HepG2 (cell line): ENCODE measurements at regions not wholly inside any gene's neighbourhood (a gene's known extent, or its start where the extent isn't known, plus 50 kb on each side); places are given as distances from the start of the nearest gene placed in this dataset.

Source experiments
- ATAC-seq: fragments of 200-7000 bp; cut with Tn5 transposase; 3 replicates; pipeline ENCODE4 v1.9.1; 2020; ENCODE audit warnings: mild to moderate bottlenecking, moderate library complexity
- BruUV-seq: library from RNA; stranded (reverse); fragments of 400-500 nt; replicated peaks from 2 replicates; lab custom pipeline; 2021; lab: Mats Ljungman, UMichigan
- CTCF ChIA-PET: fragments of 300-600 bp; formaldehyde crosslinking; extraction: SDS; loops from one replicate; lab custom pipeline; 2021; ENCODE audit warnings: low total read pairs, inconsistent platforms, low intra/inter-chr PET ratio; lab: Yijun Ruan, JAX
- POLR2A ChIA-PET: fragments of 350-600 bp; sonication (Branson Sonifier 250); formaldehyde crosslinking; loops from one replicate; lab custom pipeline; 2020; ENCODE audit warnings: antibody characterized with exemption, inconsistent platforms; lab: Yijun Ruan, JAX
- DNase-seq: peaks from one replicate; pipeline ENCODE4 v3.0.0-alpha.2; 2015; ENCODE audit warnings: low spot score
- FAIRE-seq: peaks from 3 replicates; lab custom pipeline; 2011; peaks lifted over from hg19 to GRCh38; lab: Jason Lieb, UNC
- H2AFZ ChIP-seq: one replicate; pipeline ENCODE4 v1.6.1; 2011; ENCODE audit warnings: low read length, inconsistent platforms
- H3K27ac ChIP-seq: fragments of 300-600 bp; 3 replicates; pipeline ENCODE4 v1.8.0; 2011; ENCODE audit warnings: mixed run types, mild to moderate bottlenecking, mixed read lengths, low read length, inconsistent platforms; ENCODE audit not compliant: insufficient read depth; ENCODE audit errors: extremely low read length
- H3K27me3 ChIP-seq, 2 experiments: fragments of 200-600 bp in 1 of 2; 2 replicates in 1 of 2; 3 replicates in 1 of 2; pipeline versions ENCODE4 v1.6.0 to v1.8.0; 2011; ENCODE audit warnings: low read length in 2 of 2, mild to moderate bottlenecking in 2 of 2, moderate library complexity in 2 of 2, inconsistent platforms in 1 of 2; ENCODE audit not compliant: insufficient read depth in 2 of 2, control insufficient read depth in 1 of 2
- H3K36me3 ChIP-seq, 2 experiments: fragments of 200-600 bp in 1 of 2; replicated peaks in 1 of 2; 2 replicates in 1 of 2; 3 replicates in 1 of 2; pipeline versions ENCODE4 v1.5.1 to v1.8.0; 2011; ENCODE audit warnings: low read length in 2 of 2, inconsistent platforms in 1 of 2; ENCODE audit not compliant: insufficient read depth in 2 of 2, control insufficient read depth in 1 of 2
- H3K4me1 ChIP-seq: 2 replicates; pipeline ENCODE4 v1.5.1; 2012; ENCODE audit warnings: low read length, inconsistent platforms; ENCODE audit not compliant: insufficient read depth
- H3K4me2 ChIP-seq: 2 replicates; pipeline ENCODE4 v1.6.0; 2011; ENCODE audit warnings: low read depth, low read length, inconsistent platforms
- H3K4me3 ChIP-seq, 3 experiments: fragments of 200-600 bp in 1 of 3; sonication (generic), shearing (Covaris generic) in 1 of 3; replicated peaks in 1 of 3; 2 replicates each; pipeline ENCODE4 v1.5.1; 2011 to 2016; ENCODE audit warnings: low read length in 3 of 3, inconsistent platforms in 2 of 3, low read depth in 2 of 3, mild to moderate bottlenecking in 2 of 3, control low read depth in 1 of 3, mixed read lengths in 1 of 3; ENCODE audit not compliant: insufficient read depth in 1 of 3
- H3K79me2 ChIP-seq: one replicate; pipeline ENCODE4 v1.6.1; 2011; ENCODE audit warnings: low read length, inconsistent platforms; ENCODE audit not compliant: insufficient read depth
- H3K9ac ChIP-seq: 2 replicates; pipeline ENCODE4 v1.6.0; 2011; ENCODE audit warnings: mild to moderate bottlenecking, low read depth, low read length, inconsistent platforms; ENCODE audit not compliant: insufficient read depth
- H3K9me3 ChIP-seq: 2 replicates; pipeline ENCODE4 v1.5.1; 2012; ENCODE audit warnings: mild to moderate bottlenecking, low read length
- H4K20me1 ChIP-seq: 2 replicates; pipeline ENCODE4 v1.6.0; 2011; ENCODE audit warnings: inconsistent platforms, mild to moderate bottlenecking, low read length, moderate library complexity; ENCODE audit not compliant: insufficient read depth
- ATAD3A ChIP-seq: sonication (generic); formaldehyde crosslinking; IDR thresholded peaks from 2 replicates; pipeline ENCODE4 v1.4.0; 2020; ENCODE audit warnings: missing genetic modification reagents
- CREB1 ChIP-seq, 2 experiments: fragments of 450-650 bp in 1 of 2; IDR thresholded peaks; 2 replicates each; pipeline ENCODE4 v1.6.1; 2016 to 2017; ENCODE audit warnings: control low read depth in 1 of 2, mild to moderate bottlenecking in 1 of 2, missing compliant biosample characterization in 1 of 2, missing genetic modification characterization in 1 of 2
- FIP1L1 ChIP-seq: fragments of 200-400 bp; formaldehyde crosslinking; IDR thresholded peaks from 2 replicates; pipeline ENCODE4 v1.6.1; 2018; ENCODE audit warnings: low read depth, mild to moderate bottlenecking, low read length, moderate library complexity, borderline replicate concordance; ENCODE audit not compliant: insufficient read depth
- HOMEZ ChIP-seq: IDR thresholded peaks from 2 replicates; pipeline ENCODE4 v1.6.1; 2016; ENCODE audit warnings: low read depth
- KMT2A ChIP-seq: sonication (generic); formaldehyde crosslinking; IDR thresholded peaks from 2 replicates; pipeline ENCODE4 v1.4.0; 2020; ENCODE audit warnings: missing genetic modification reagents
- NCOA2 ChIP-seq: sonication (generic); formaldehyde crosslinking; IDR thresholded peaks from 2 replicates; pipeline ENCODE4 v1.8.0; 2022; ENCODE audit warnings: inconsistent platforms
- POLR2G ChIP-seq: fragments of 200-400 bp; formaldehyde crosslinking; IDR thresholded peaks from 2 replicates; pipeline ENCODE4 v1.6.1; 2018; ENCODE audit warnings: mild to moderate bottlenecking, low read depth, low read length, moderate library complexity
- TBX2 ChIP-seq: sonication (generic); formaldehyde crosslinking; IDR thresholded peaks from 2 replicates; pipeline ENCODE4 v1.5.0; 2020; ENCODE audit warnings: missing genetic modification reagents, mild to moderate bottlenecking, borderline replicate concordance
- TFAP4 ChIP-seq: sonication (generic); IDR thresholded peaks from 2 replicates; pipeline ENCODE4 v1.6.1; 2016; ENCODE audit warnings: low read depth, borderline replicate concordance
- ZNF18 ChIP-seq: sonication (generic); formaldehyde crosslinking; IDR thresholded peaks from 2 replicates; pipeline ENCODE4 v1.8.0; 2022; ENCODE audit warnings: mild to moderate bottlenecking, missing genetic modification reagents; ENCODE audit not compliant: insufficient replicate concordance
- ZNF207 ChIP-seq: fragments of 450-650 bp; IDR thresholded peaks from 2 replicates; pipeline ENCODE4 v1.6.1; 2016; ENCODE audit warnings: antibody characterized with exemption, borderline replicate concordance
- ZNF430 ChIP-seq: sonication (generic); formaldehyde crosslinking; IDR thresholded peaks from 2 replicates; pipeline ENCODE4 v1.9.0; 2021; ENCODE audit warnings: mild to moderate bottlenecking, missing genetic modification reagents
- ZNF496 ChIP-seq: sonication (generic); formaldehyde crosslinking; IDR thresholded peaks from 2 replicates; pipeline ENCODE4 v1.8.1; 2023; ENCODE audit warnings: mild to moderate bottlenecking, moderate library complexity, missing genetic modification reagents; ENCODE audit not compliant: insufficient replicate concordance
- ZNF567 ChIP-seq: sonication (generic); formaldehyde crosslinking; IDR thresholded peaks from 2 replicates; pipeline ENCODE4 v1.8.1; 2023; ENCODE audit warnings: mild to moderate bottlenecking, missing genetic modification reagents, borderline replicate concordance
- WGBS: methylation state at CpG from one replicate; pipeline ENCODE4 v1.1.6; 2017; ENCODE audit warnings: low lambda C conversion rate; 5-methylcytosine and 5-hydroxymethylcytosine counted together
- in situ Hi-C: cut with HindIII; loops from 2 replicates; pipeline ENCODE4 v1.10.0; 2017; ENCODE audit warnings: low pct_unique_long_range_greater_than_20kb; ENCODE audit not compliant: extremely low pct_ligation_motif_present
- intact Hi-C: fragments of 100-400 bp; cut with micrococcal nuclease; formaldehyde crosslinking; loops from one replicate; pipeline ENCODE4 v1.10.0; 2022; ENCODE audit not compliant: unreplicated experiment
- TF ChIP-seq, protein P1 (sequence below): IDR thresholded peaks from 2 replicates; pipeline ENCODE4 v1.6.1; 2018; ENCODE audit warnings: missing genetic modification reagents, mild to moderate bottlenecking, missing compliant biosample characterization
- TF ChIP-seq, protein P2 (sequence below): sonication (generic); formaldehyde crosslinking; conservative IDR thresholded peaks from 2 replicates; pipeline ENCODE4 v1.4.0; 2020; ENCODE audit warnings: missing genetic modification reagents

DNA sequence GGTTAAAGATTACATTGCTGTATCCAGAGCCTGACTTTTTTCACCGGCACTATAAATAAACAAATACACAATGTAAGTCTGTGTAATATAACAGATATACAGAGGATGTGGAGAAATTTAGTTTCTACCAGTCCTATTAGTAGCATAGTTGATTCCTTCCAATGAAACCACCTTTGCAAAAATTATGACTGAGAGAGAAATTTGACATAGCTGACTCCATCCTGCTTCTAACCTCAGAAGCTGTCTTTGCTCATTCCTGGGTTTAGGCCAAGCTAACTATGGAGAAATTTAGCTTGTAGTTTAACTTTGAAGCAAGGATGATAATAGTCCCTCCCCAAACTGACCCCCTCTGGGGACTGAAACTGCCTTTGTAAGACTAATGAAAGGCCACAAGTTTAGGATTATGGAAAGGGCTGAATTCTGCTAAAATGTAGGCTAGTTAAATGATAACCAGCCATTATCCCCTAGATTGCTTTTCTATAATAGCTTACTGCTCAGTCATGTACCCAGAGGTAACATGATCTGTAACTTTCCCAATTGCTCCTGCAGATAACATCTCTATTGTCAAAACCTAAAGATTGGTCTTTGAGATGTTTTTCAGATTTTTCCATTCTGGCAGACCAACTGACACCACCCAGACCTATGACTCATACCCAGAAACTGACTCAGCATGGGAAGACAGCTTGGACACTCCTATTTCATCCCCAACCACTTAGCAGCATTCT is 172.8 kb upstream of the ARG1 start:
- no peak overlapping the region for H2AFZ ChIP-seq
- BruUV-seq: no TSS peak
- intact Hi-C loops: no loop called here
- H3K4me3 ChIP-seq: no peak overlapping the region
- no peak overlapping the region for H3K4me2 ChIP-seq
- H3K9ac ChIP-seq: no peak overlapping the region
- H3K27me3 ChIP-seq: 0 out of 5 replicates have a peak, but pooled peaks cover 0 to 4% of the 10 kb centered on the region in 2 experiments
- H3K79me2 ChIP-seq: no peaks in the 10 kb centered on the region
- H3K9me3 ChIP-seq: peaks cover 11% of the 10 kb centered on the region
- 2% methylated on average over 1 of the region's 1 CpG for WGBS
- H3K27ac ChIP-seq: no peak overlapping the region
- in situ Hi-C loops: no loop called here
- ATAC-seq: no peak
- no peak for FAIRE-seq
- TF ChIP-seq ZNF18 (CRISPR knock-in tag): no peak
- TF ChIP-seq ZNF496 (CRISPR knock-in tag): no peak
- no peak for TF ChIP-seq ZNF430 (CRISPR knock-in tag)
- no peak for TF ChIP-seq HOMEZ (CRISPR knock-in tag)
- TF ChIP-seq, protein P1, sequence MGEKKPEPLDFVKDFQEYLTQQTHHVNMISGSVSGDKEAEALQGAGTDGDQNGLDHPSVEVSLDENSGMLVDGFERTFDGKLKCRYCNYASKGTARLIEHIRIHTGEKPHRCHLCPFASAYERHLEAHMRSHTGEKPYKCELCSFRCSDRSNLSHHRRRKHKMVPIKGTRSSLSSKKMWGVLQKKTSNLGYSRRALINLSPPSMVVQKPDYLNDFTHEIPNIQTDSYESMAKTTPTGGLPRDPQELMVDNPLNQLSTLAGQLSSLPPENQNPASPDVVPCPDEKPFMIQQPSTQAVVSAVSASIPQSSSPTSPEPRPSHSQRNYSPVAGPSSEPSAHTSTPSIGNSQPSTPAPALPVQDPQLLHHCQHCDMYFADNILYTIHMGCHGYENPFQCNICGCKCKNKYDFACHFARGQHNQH: no peak
- TF ChIP-seq POLR2G: no peak
- TF ChIP-seq FIP1L1: no peak
- TF ChIP-seq TBX2 (CRISPR knock-in tag): no peak
- TF ChIP-seq NCOA2 (CRISPR knock-in tag): no peak
- TF ChIP-seq CREB1 (IDR thresholded peaks at IDR 0.05): no peak
- TF ChIP-seq CREB1 (CRISPR knock-in tag; IDR thresholded peaks at IDR 0.05): no peak
- no peak for TF ChIP-seq KMT2A (CRISPR knock-in tag)
- no peak for TF ChIP-seq ZNF207
- TF ChIP-seq ZNF567 (CRISPR knock-in tag): no peak
- TF ChIP-seq, protein P2, sequence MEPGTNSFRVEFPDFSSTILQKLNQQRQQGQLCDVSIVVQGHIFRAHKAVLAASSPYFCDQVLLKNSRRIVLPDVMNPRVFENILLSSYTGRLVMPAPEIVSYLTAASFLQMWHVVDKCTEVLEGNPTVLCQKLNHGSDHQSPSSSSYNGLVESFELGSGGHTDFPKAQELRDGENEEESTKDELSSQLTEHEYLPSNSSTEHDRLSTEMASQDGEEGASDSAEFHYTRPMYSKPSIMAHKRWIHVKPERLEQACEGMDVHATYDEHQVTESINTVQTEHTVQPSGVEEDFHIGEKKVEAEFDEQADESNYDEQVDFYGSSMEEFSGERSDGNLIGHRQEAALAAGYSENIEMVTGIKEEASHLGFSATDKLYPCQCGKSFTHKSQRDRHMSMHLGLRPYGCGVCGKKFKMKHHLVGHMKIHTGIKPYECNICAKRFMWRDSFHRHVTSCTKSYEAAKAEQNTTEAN: no peak
- TF ChIP-seq TFAP4: no peak
- no peak for TF ChIP-seq ATAD3A
- peaks cover 6% of the 10 kb centered on the region; the same call in 1 of the 2 replicates for H3K4me1 ChIP-seq
- ChIA-PET CTCF (no interaction called here), POLR2A (no interaction called here)
- DNase-seq: peak; percentile 21
- no peaks in the 10 kb centered on the region for H4K20me1 ChIP-seq
- no peaks in the 10 kb centered on the region for H3K36me3 ChIP-seq
